Breast epithelium (tissue), 3 donors: ENCODE measurements at regions not wholly inside any gene's neighbourhood (a gene's known extent, or its start where the extent isn't known, plus 50 kb on each side); places are given as distances from the start of the nearest gene placed in this dataset.

ENCODE experiments used
- CTCF ChIP-seq, 3 donors: fragments of 450-650 bp; IDR thresholded peaks; one replicate each; pipeline ENCODE4 v1.5.1; 2016 to 2017; ENCODE audit warnings: antibody characterized with exemption in 3 of 3, mild to moderate bottlenecking in 3 of 3, moderate library complexity in 3 of 3
- POLR2A ChIP-seq: fragments of 450-650 bp; IDR thresholded peaks from one replicate; pipeline ENCODE4 v1.6.1; 2016; ENCODE audit warnings: antibody characterized with exemption, mild to moderate bottlenecking, moderate library complexity

- TF ChIP-seq CTCF (IDR thresholded peaks at IDR 0.05): no peak
- TF ChIP-seq POLR2A: no peak
These were observed 113.6 kb upstream of the AVPR1A start for GRCh38 chr12:63264629-63265028.
